Ishikawa (cell line): ENCODE measurements at regions not wholly inside any gene's neighbourhood (a gene's known extent, or its start where the extent isn't known, plus 50 kb on each side); places are given as distances from the start of the nearest gene placed in this dataset.

Experiments used
- CEBPB ChIP-seq: IDR thresholded peaks from 2 replicates; pipeline ENCODE4 v1.6.1; 2012
- EP300 ChIP-seq: IDR thresholded peaks from 2 replicates; pipeline ENCODE4 v1.6.1; 2012; ENCODE audit warnings: borderline replicate concordance
- NFIC ChIP-seq: IDR thresholded peaks from 2 replicates; pipeline ENCODE4 v1.6.1; 2012

DNA sequence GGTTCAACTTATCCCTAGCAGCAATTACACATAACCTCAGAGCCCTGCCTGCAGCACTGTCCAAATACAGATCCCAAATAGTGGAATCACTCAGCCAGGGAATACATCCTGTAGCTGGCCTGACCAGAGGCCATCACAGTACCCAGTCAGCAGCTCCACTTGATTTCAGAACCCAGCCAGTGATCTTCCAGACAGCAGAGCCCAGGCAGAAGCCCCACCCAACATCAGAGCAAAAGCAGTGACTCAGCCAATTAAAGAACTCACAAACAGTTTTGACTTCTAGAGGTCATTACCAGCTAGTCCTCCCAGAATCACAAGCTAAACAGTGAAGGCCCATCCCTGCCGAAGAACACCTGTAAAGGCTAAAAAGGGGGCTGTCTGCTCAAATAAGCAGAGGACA lies 118.0 kb upstream of the SRD5A2 start:
- TF ChIP-seq EP300 (no peak), NFIC (no peak), CEBPB (no peak)
